GM21529 (cell line): ENCODE measurements at regions not wholly inside any gene's neighbourhood (a gene's known extent, or its start where the extent isn't known, plus 50 kb on each side); places are given as distances from the start of the nearest gene placed in this dataset.
A peak's percentile ranks its signal among the peaks of the same experiment; 100 is the strongest.
"Not testable (repeated sequence)": the region's sequence is repeated elsewhere in the genome, so short reads cannot be mapped to it uniquely, and the experiment has no call there.

ENCODE experiments used
- ATAC-seq: cut with Tn5 transposase; IDR thresholded peaks from one replicate; pipeline ENCODE4 v1.9.1; 2021; ENCODE audit not compliant: unreplicated experiment

GRCh38 chr1:148279002-148279542, 127.0 kb upstream of the NBPF11 start:
- ATAC-seq = not testable (repeated sequence)

- ATAC-seq = not testable (repeated sequence)
These were observed 125.8 kb upstream of the NBPF11 start for GRCh38 chr1:148277865-148278279.

GRCh38 chr1:148267066-148267465, 115.0 kb upstream of the NBPF11 start:
- not testable (repeated sequence) for ATAC-seq

- no peak for ATAC-seq
These were observed 112.5 kb upstream of the NBPF11 start for GRCh38 chr1:148264374-148265276.

GRCh38 chr1:148263906-148264255, 111.8 kb upstream of the NBPF11 start:
- ATAC-seq = no peak

GRCh38 chr1:148263128-148263905, 111.2 kb upstream of the NBPF11 start:
- ATAC-seq = peak; percentile 85

- not testable (repeated sequence) for ATAC-seq
These were observed 109.6 kb upstream of the NBPF11 start for GRCh38 chr1:148261684-148262083.

GRCh38 chr1:148257886-148258285, 105.8 kb upstream of the NBPF11 start:
- not testable (repeated sequence) for ATAC-seq

- not testable (repeated sequence) for ATAC-seq
These were observed 102.7 kb upstream of the NBPF11 start for GRCh38 chr1:148254611-148255429.

- not testable (repeated sequence) for ATAC-seq
These were observed 101.7 kb upstream of the NBPF11 start for GRCh38 chr1:148253808-148254207.

GRCh38 chr1:148248798-148249197, 96.7 kb upstream of the NBPF11 start:
- ATAC-seq = not testable (repeated sequence)

- ATAC-seq = not testable (repeated sequence)
These were observed 94.3 kb upstream of the NBPF11 start for GRCh38 chr1:148246258-148246861.

GRCh38 chr1:148245843-148246242, 93.8 kb upstream of the NBPF11 start:
- ATAC-seq = not testable (repeated sequence)

GRCh38 chr1:148245443-148245842, 93.4 kb upstream of the NBPF11 start:
- ATAC-seq = not testable (repeated sequence)

- ATAC-seq = not testable (repeated sequence)
These were observed 81.2 kb upstream of the NBPF11 start for GRCh38 chr1:148233250-148233649.

- not testable (repeated sequence) for ATAC-seq
These were observed 76.8 kb upstream of the NBPF11 start for GRCh38 chr1:148228846-148229245.

GRCh38 chr1:148222399-148223159, 70.5 kb upstream of the NBPF11 start:
- ATAC-seq = not testable (repeated sequence)

- ATAC-seq = not testable (repeated sequence)
These were observed 69.5 kb upstream of the NBPF11 start for GRCh38 chr1:148221593-148221992.

- not testable (repeated sequence) for ATAC-seq
These were observed 67.1 kb upstream of the NBPF11 start for GRCh38 chr1:148219229-148219628.
